GM12892 (cell line): ENCODE measurements at regions not wholly inside any gene's neighbourhood (a gene's known extent, or its start where the extent isn't known, plus 50 kb on each side); places are given as distances from the start of the nearest gene placed in this dataset.

Experiments used
- POLR2A ChIP-seq: IDR thresholded peaks from 2 replicates; pipeline ENCODE4 v1.6.1; 2011; ENCODE audit warnings: low read depth, low read length, control low read depth
- POLR2AphosphoS5 ChIP-seq: IDR thresholded peaks from 2 replicates; pipeline ENCODE4 v1.6.1; 2011; ENCODE audit warnings: low read depth, low read length, control low read depth
- TAF1 ChIP-seq: IDR thresholded peaks from 2 replicates; pipeline ENCODE4 v1.6.1; 2011; ENCODE audit warnings: low read depth, mild to moderate bottlenecking, control low read depth, low read length, borderline replicate concordance

DNA sequence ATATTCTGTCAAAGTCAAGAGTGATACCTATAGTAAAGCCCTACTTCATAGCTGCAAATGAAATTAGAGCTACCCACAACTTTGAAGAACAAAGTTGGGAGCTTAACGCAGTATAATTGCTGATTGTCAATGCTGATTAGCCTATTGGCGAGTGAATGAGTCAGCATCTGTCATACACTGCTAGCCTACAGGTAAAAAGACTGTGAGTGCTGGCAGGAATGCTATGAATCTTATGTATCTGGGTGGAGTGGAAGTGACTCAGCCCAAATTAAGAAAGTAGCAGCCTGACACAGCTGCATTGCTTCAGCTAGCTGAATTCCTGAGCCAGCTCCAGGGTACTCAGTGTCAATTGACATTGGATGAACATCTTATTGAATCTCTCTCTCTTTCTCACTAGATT, 179.4 kb upstream of the DCC start:
- no peak for TF ChIP-seq POLR2AphosphoS5
- no peak for TF ChIP-seq POLR2A
- TF ChIP-seq TAF1: no peak
